ENCODE measurements at regions not wholly inside any gene's neighbourhood (a gene's known extent, or its start where the extent isn't known, plus 50 kb on each side); places are given as distances from the start of the nearest gene placed in this dataset.
A peak's percentile ranks its signal among the peaks of the same experiment; 100 is the strongest.

DNA sequence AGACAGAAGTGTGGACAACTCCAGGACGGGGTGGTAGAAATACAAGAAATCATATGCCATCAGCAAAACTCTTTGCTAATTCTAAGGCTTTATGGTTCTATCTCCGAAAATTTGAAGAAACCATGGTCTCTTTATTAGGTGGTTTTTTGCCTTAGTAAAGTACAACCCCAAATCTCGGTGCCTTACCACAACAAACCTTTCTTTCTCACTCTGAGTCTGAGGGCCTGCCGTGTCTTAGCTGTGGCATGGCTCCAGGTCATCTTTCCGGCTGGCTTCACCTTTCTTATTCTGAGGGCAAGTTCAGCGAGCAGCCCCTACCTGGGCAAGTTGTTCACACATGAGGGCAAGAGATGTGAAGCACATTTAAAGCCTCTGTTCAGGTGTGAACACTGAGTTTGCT is 280.6 kb downstream of the TTLL7 start:
- DNase-seq, result no peak

DNA sequence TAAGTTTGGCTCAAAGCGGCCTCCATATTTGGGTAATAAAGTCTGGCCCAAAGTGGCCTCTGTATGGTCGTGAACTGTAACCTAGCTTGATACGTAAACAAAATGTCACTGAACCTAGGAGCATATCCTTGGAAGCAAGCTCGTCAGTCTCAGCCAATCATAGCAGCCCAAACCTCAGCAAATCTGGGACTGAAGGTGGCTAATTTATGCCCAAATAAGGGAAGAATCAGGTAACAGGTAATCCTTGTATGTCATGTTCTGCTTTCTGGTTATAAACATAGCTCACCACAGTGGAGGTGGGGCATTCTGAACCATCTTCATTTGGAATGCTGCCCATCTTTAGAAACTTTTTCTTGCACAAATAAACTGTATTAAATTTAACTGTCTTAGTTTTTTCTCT is 281.1 kb downstream of the TTLL7 start:
- DNase-seq, result no peak

DNA sequence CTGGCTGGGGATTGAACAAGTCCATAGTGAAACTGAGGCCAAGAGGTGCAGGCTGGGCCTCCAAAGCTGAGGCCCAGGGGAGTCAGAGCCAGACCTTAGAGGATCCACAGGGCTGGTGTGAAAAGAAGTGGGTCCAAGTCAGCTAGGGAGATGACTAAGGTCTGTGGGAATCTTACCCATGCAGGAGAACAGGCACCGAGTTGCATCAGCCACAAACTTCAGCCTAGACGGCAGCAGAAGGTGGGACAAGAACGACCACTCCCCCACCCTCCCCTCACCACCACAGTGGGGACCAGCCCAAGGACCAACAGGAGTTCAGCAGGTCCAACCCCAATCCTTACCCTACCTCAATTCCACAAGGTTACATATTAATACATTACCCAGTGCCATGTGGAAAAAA is 282.3 kb downstream of the TTLL7 start:
- no peak for DNase-seq

DNA sequence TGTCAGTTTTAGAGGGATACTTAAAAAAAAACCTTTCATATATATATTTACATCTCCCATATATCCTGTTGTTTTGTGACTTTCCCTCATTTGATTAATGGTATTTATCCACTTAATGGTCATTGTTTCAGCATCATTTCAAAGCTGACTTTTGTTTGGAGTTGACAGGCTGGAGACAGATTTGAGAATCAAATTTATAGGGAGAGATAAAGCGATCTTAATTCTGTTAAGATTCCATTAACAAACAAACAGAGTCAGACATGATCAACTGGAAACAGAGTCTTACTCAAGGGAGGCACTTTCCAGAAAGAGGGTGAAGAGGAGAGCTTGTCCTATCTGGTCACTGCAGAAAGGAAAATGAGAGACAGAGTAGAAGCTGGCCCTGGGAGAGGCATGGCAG is 283.4 kb downstream of the TTLL7 start:
- no peak for DNase-seq

DNA sequence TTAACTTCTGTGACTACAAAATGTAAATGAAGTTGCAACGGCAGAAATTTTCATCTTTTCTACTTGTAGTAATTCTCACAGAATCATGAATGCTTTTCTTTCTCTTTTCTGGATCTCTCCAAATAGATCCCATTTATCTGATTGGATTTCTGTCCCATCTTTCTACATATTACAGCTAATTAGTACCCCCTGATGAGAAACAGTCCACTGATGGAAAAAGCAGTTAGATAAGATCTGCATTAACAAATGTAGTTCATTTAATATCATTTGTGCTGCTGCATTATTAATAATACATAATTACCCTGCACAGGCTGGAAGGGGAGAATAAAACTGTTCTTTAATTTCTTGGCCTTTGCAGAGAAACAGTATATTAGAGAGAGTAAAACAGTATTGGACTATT is 289.3 kb downstream of the TTLL7 start:
- DNase-seq, result no peak

DNA sequence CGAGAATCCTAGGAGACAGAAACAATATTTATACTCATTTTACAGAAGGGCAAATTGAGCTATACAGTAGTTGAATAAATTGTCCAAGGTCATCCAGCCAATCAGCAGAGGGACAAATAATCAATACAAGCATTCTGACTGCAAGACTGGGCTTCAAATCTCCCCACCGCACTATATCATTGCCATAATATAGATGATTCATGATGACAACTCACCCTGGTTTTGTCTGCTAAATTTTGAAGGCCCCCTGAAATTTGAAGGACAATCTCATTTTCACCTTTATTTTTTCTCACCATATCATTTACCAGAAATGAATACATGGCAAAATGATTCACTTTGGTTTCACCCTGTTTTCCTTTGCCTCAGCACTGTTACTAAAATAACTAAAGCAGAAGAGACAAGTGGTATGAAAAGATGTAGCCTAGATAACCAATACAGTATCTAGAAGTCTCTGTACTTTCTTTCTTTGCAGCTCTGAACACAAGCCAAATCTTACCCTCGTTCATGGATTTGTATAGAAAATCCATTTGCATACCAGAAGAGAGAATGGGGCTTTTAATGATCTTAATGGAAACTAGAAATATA is 292.5 kb downstream of the TTLL7 start:
- no peak for DNase-seq

DNA sequence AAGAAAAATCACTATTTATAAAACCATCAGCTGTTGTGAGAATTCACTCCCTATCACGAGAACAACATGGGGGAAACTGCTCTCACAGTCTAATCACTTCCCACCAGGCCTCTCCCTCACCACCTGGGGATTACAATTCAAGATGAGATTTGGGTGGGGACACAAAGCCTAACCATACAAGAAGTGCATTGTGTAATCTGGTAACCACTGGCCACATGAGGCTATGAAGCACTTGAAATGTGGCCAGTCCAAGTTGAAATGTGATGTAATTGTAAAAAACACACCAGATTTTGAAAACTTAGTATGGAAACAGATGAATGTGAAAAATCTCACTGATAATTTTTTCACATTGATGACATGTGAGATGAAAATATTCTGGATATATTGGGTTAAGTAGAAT is 293.8 kb downstream of the TTLL7 start:
- no peak for DNase-seq

DNA sequence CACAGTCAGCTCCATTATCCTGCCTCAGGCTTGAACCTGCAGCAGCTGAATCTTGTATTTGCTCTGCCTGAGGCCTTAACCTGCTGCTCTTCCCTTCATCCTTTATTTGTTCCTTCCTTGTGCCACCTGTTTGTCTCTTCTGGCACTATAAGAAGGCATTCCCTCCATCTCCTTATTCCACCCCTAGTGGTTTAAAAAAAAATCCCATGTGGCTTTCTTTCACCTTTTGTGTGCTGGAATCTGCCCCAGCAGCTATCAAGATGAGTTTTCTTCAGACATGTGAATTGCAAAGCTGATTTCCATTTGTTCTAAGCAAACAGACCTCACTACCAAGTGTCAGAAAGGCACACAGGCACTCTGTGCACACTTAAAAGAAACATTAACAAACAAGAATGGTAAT is 294.6 kb downstream of the TTLL7 start:
- DNase-seq, result no peak

DNA sequence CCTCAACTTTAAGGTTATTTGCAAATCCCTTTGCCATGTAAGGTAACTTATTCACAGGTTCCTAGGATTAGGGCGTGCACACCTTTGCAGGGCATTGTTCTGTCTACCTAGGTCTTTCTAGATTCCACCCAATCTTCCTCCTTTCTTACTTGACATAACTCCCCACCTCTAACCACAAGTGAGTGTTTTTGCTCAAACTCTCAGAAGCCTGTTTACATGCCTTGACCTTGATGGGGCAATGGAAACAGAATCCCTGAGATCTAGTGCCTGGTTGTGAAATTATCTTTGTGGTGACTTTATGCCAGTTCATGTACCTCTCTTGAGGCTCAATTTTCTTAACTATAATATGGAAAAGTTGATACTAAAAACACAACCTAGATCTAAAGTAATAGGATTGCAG is 296.6 kb downstream of the TTLL7 start:
- no peak for DNase-seq

DNA sequence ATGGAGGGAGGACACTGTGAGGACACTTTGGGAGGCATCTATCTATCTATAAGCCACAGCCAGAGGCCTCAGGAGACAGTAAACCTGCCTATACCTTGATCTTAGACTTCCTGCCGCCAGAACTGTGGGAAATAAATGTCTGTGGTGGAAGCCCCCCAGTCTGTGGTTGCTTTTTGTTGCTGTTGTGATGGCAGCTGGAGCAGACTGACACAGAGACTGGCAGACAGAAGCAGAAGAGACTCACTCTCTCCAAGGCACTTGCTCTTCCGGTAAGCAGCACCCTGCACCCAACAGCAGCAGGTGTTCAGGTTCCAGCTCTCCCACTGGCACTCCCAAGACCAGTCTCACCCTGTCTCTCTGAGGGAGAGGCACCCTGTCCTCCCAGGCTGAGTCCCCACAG is 297.6 kb downstream of the TTLL7 start:
- no peak for DNase-seq

DNA sequence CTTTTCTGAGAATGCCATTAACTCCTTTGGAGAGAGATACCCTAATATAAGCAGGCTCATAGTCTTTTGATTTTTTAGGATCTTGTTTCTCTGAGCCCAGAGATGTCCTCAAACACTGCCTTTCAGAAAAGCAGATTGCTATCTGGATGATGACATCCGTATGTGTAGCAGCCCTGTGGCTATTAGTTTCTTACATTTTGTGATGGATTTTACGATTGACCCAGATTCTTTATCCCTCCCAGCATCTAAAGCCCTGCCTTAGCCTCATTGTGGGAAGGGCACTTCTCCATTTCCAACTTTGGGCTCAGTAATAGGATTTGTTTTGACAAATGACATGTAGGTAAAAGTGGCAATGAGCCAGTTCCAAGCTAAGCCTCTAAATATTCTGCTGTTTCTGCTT is 300.3 kb downstream of the TTLL7 start:
- no peak for DNase-seq

DNA sequence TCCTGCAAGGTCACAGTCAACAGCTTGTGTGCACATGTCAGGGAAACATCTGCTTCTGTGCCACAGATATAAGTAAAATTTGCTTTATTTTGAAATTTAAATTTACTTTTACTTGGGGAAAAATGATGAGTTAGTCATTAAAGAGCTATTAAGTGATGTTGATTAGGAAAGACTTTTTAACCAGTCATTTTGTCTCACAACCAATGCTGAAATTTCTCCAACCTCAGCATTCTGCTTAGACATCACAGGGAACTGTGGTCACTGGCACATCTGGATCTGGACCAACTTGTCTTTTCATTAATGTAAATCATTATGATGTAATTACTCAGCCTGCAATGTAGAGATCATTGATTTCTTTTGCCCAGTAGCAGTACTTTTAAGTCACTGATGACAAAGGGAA is 301.0 kb downstream of the TTLL7 start:
- no peak for DNase-seq

DNA sequence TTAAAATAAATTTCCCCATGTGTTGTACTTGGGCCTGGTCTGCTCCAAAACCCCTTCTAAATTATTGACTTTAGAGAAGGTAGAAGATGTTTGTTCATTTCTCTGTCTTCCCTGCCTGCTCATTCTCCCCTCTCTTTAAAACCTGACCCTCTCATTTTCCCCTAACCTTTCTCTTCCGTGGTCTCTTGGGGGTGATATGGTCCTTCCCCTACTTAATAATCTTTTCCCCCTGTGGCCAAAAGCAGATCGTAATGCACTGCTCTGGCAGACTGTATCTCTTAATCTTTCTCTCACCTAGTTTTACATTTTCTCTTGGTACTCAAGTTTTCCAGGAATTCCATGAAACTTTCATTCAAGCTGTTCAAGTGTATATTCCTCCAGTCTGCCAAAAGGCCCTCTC is 301.7 kb downstream of the TTLL7 start:
- no peak for DNase-seq

DNA sequence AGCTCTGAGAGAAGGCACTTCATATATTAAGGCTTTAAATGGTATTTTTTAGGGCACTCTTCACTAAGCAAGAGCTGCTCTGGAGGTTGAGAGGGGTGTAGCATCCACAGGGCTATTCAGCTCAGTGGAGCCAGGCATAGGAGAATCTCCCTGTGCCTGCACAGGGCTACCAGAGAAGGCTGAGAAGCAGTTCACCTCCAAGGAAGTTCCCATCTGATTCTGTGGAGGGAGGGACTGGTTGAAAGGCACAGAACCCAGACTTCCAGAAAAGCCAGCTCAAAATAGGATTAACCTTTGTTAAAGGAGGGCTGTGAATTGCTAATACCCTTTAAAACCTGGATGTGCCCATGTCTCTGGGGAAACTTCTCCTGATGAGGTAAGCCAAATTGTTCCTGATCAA is 304.5 kb downstream of the TTLL7 start:
- no peak for DNase-seq

DNA sequence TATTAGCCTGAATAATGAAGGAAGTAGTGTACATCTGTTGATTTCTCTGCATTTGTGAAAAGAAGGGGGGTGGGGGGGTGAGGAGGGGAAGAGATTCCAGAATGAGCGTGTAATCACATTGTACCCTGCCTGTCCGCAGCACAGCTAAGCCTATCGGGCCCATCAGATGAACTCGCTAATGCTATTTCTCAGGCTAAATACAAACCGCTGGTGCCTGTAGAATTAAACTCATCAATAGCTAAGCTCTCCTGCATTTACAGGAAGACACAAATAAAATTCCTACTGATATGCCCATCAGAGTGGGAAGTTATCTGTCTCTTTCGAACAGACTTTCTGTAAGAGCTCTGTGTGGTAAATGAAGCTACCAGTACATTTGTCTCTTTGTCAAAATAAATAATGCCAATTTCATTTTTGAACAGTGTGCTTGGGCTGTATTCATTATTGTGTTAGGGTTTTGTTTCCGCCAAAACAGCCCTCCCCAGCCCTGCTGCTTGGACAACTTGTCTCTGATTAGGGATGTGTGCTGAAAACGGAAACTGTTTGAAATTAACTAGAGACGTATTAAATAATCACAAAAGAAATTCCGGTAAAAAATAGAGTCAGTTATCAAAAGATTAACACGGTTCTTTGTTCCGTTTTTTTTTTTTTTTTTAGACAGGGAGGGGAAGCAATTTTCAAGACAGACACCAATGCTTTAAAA is 305.4 kb downstream of the TTLL7 start:
- no peak for DNase-seq

DNA sequence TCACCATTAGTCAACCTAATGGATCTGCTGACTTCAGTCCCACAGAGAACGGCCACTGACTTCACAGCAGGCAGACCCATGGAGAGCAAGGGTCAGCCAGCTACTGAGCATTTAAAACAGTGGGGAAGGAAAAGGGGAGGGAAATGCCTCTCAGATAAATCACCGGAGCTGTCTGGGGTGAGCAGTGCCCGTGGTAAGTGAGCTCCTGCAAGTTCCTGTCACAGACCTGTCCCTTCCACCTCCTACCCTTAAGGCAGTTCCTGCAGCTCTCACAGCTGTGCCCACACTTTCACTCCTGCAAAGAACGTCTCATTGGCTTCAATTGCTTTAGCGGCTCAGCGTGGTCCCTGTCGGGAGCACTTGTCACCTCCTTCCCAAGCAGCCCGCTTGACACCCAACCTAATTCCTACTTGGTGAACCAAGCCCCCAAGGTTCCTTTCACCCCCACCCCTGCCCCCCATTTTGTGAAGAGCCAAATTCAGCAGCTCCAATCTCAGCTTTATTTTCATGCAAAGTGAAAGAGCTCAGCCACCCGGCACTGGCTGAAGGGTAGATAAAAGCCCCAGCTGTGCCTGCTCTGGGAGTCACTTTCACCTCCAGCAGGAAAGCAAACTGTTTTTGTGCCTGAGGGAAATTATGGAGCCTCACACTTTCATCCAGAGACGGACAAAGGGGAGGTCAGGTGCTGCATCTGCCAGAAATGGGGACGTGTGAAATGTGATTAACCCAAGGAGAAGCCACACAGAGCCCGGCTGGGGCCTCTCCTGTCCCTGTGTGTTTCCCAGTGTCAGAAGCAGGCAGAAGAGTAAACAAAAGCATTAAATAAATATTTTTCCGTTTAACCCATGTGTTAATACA is 306.2 kb downstream of the TTLL7 start:
- DNase-seq, result peak; percentile 5

DNA sequence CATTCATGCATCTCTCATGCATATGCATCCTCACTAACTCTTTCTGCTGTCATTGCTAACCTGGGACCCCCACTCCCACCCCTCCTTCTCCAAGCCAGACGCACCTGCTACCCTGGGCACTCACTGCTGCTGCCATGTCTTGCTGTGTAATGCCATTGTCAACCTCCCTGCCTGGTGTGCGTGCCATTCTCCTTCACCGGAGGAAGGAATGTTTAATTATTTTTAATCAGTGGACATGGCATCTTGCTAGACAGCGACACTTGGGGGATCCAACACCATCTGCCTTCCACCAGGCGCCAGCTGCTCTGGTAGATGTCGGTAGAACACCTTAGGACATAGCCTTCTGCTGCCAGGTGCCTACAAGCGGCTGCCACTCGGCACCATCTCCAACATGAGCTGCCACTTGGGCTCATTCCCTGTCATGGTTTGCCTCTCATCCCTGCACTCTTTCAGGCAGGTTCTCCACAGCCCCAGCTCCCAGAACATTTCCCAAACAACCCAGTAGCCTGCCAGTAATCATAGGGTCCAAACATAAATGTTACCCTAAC is 306.9 kb downstream of the TTLL7 start:
- no peak for DNase-seq

DNA sequence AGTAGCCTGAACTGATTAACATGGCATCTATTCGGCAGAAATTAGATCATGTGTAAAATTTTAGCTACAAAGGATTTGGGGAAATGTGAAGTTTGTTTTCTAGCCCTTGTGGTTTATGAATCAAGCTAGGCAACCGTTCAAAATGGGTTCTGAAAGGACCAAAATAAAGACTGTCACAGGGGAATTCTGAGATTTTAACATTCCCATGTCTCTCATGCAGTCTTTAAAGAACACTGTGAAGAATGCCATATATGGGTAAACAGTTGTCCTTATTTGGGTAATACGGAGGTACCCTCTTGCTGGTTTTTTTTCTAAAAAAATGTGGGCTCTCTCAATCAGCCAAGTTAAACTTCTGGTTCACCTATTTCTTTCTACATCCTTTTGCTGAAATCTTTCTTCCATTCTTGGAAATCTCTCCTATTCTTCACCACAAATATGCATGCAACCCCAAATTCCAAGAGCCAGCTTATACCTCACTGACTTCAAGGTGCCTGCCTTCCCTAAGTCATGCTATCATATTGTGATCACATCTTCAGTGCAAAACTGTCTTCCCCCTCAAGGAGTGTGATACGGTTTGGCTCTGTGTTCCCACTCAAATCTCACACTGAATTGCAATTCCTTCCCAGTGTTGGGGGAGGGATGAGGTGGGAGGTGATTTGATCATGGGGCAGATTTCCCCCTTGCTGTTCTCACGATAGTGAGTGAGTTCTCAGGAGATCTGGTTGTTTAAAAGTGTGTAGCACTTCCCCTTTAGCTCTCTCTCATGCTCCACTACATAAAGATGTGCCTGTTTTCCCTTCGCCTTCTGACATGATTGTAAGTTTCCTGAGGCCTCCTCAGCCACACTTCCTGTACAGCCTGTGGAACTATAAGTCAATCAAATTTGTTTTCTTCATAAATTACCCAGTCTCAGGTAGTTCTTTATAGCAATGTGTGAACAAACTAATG is 308.7 kb downstream of the TTLL7 start:
- no peak for DNase-seq

DNA sequence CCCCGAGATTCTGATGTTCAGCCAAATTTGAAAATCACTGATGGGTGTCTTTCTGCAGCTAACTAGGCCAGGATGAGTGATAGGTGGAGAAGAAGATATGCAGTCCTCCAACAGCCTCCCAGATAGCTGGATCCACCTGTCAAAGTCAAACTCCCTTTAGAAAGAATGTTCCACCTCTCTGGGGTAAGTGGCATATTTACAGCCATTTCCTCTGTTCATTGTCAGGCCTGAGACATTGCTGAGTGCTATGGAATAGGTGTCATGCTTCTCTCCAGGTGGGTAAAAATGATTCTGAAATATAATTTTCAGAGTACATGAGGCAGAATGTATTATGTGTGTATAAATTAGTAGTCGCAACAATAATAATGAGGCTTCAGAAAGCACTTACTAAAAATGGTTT is 316.8 kb downstream of the TTLL7 start:
- DNase-seq, result no peak

DNA sequence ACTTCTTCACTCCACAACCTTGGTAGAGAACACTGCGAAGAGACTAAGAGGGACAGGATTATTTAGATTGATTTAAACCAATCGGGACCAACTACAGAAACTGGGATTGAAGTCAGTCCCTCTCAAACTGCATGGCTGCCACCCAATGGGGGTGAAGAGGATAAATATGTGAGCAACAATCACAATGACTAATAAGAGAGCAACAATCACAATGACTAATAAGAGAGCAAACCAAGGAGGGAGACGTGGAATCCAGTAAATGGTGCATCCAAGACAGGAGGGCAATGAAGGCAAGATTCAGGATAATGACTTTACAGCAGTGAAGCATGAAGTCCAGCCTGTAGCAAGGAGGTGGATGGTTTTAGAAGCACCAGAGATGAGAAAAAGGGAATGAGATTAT is 322.8 kb downstream of the TTLL7 start:
- no peak for DNase-seq

DNA sequence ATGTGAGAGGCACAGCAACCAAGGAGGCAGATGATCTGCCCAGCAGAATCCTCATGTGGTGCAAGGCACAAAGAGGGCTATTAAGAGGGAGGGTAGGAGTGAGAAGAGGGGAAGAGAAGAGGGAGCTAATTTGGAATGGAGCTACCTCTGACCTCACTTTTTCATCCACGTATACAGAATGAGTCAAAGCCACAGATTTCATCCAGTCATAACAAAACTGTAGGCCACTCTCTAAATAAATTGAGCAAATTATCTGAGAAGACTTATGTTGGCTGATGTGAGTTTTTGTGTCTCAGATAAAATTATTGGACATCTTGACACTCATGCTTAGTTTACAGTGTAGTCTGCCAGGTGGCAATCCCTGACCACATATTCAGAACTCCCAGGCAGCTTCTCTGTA is 325.6 kb downstream of the TTLL7 start:
- DNase-seq, result no peak

DNA sequence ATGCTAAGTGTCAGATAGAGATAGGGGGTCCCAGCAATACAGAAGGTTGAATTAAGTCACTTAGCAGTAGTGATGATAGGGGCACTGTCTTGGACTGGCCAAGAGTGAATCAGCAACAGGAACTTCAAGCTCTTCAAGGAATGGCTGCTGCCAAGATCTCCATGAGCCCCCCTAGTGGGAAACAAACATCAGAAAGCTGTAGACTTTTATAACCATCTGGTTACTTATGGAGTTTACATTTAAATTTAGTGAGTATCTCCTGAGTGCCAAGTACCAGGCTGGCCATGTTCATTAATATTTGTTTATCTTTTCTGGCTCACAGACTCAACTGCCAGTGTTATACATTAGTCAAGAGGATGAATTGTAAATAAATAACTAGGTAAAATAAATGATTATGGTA is 327.3 kb downstream of the TTLL7 start:
- no peak for DNase-seq

Measured in CD4-positive, alpha-beta T cell treated with Interferon gamma for 1 hour (primary cell).